ENCODE measurements at regions not wholly inside any gene's neighbourhood (a gene's known extent, or its start where the extent isn't known, plus 50 kb on each side); places are given as distances from the start of the nearest gene placed in this dataset.

- no peak overlapping the region for H3K27ac ChIP-seq
- H3K36me3 ChIP-seq (ENCODE audit: insufficient read depth): no peaks in the 10 kb centered on the region
- H3K4me1 ChIP-seq (ENCODE audit: low read depth, poor library complexity, severe bottlenecking): no peaks in the 10 kb centered on the region
- no peak overlapping the region for H3K9ac ChIP-seq
- no peaks in the 10 kb centered on the region for H3K79me2 ChIP-seq (ENCODE audit: insufficient read depth, low read depth)
- H2AFZ ChIP-seq (ENCODE audit: low read depth): no peak overlapping the region
- no peaks in the 10 kb centered on the region for H3K27me3 ChIP-seq (ENCODE audit: insufficient read depth, low read depth)
- no peak overlapping the region for H3K4me2 ChIP-seq
- no peaks in the 10 kb centered on the region for H4K20me1 ChIP-seq (ENCODE audit: insufficient read depth)
- no peak for TF ChIP-seq CTCF (conservative IDR thresholded peaks at IDR 0.05; ENCODE audit: low read depth, low read length)
- H3K4me3 ChIP-seq (IDR thresholded peaks at IDR 0.05; ENCODE audit: insufficient read depth, low read depth, low read length): no peak overlapping the region
Measured at GRCh38 chr1:177585302-177586220, 384.3 kb downstream of the SEC16B start.

GRCh38 chr1:177573901-177574300 is 396.0 kb downstream of the SEC16B start:
- Histone ChIP-seq H3K4me1 (ENCODE audit: low read depth, poor library complexity, severe bottlenecking) (no peaks in the 10 kb centered on the region), H3K9ac (no peak overlapping the region), H3K36me3 (ENCODE audit: insufficient read depth) (no peaks in the 10 kb centered on the region), H3K27ac (no peak overlapping the region), H4K20me1 (ENCODE audit: insufficient read depth) (no peaks in the 10 kb centered on the region), H3K79me2 (ENCODE audit: insufficient read depth, low read depth) (no peaks in the 10 kb centered on the region), H2AFZ (ENCODE audit: low read depth) (no peak overlapping the region), H3K27me3 (ENCODE audit: insufficient read depth, low read depth) (no peaks in the 10 kb centered on the region), H3K4me2 (no peak overlapping the region), H3K4me3 (IDR thresholded peaks at IDR 0.05; ENCODE audit: insufficient read depth, low read depth, low read length) (no peak overlapping the region)
- TF ChIP-seq CTCF (conservative IDR thresholded peaks at IDR 0.05; ENCODE audit: low read depth, low read length): no peak

- no peaks in the 10 kb centered on the region for H4K20me1 ChIP-seq (ENCODE audit: insufficient read depth)
- no peaks in the 10 kb centered on the region for H3K79me2 ChIP-seq (ENCODE audit: insufficient read depth, low read depth)
- H3K9ac ChIP-seq: no peak overlapping the region
- H3K4me1 ChIP-seq (ENCODE audit: low read depth, poor library complexity, severe bottlenecking): no peaks in the 10 kb centered on the region
- no peaks in the 10 kb centered on the region for H3K36me3 ChIP-seq (ENCODE audit: insufficient read depth)
- no peak overlapping the region for H3K4me3 ChIP-seq (IDR thresholded peaks at IDR 0.05; ENCODE audit: insufficient read depth, low read depth, low read length)
- TF ChIP-seq CTCF (conservative IDR thresholded peaks at IDR 0.05; ENCODE audit: low read depth, low read length): no peak
- no peak overlapping the region for H3K27ac ChIP-seq
- H3K4me2 ChIP-seq: no peak overlapping the region
- H3K27me3 ChIP-seq (ENCODE audit: insufficient read depth, low read depth): no peaks in the 10 kb centered on the region
- H2AFZ ChIP-seq (ENCODE audit: low read depth): no peak overlapping the region
Measured at GRCh38 chr1:177571485-177572076, 398.3 kb downstream of the SEC16B start.

GRCh38 chr1:177571076-177571475 is 398.8 kb downstream of the SEC16B start:
- H3K79me2 ChIP-seq (ENCODE audit: insufficient read depth, low read depth): no peaks in the 10 kb centered on the region
- H3K9ac ChIP-seq: no peak overlapping the region
- H3K36me3 ChIP-seq (ENCODE audit: insufficient read depth): no peaks in the 10 kb centered on the region
- H2AFZ ChIP-seq (ENCODE audit: low read depth): no peak overlapping the region
- no peak overlapping the region for H3K4me3 ChIP-seq (IDR thresholded peaks at IDR 0.05; ENCODE audit: insufficient read depth, low read depth, low read length)
- no peak for TF ChIP-seq CTCF (conservative IDR thresholded peaks at IDR 0.05; ENCODE audit: low read depth, low read length)
- H3K4me2 ChIP-seq: no peak overlapping the region
- H3K27me3 ChIP-seq (ENCODE audit: insufficient read depth, low read depth): no peaks in the 10 kb centered on the region
- H3K4me1 ChIP-seq (ENCODE audit: low read depth, poor library complexity, severe bottlenecking): no peaks in the 10 kb centered on the region
- H4K20me1 ChIP-seq (ENCODE audit: insufficient read depth): no peaks in the 10 kb centered on the region
- no peak overlapping the region for H3K27ac ChIP-seq
